Breast epithelium (tissue), 4 donors: ENCODE measurements at regions not wholly inside any gene's neighbourhood (a gene's known extent, or its start where the extent isn't known, plus 50 kb on each side); places are given as distances from the start of the nearest gene placed in this dataset.

Experiments used
- DNase-seq, 2 donors: peaks; one replicate each; pipeline ENCODE4 v3.0.0-alpha.2; 2019; ENCODE audit warnings: low spot score in 2 of 2
- H3K27ac ChIP-seq, 2 donors: fragments of 200-600 bp; sonication (generic) in 1 of 2; one replicate each; pipeline ENCODE4 v1.5.1; 2016 to 2019; ENCODE audit warnings: mild to moderate bottlenecking in 1 of 2
- H3K27me3 ChIP-seq, 2 donors: fragments of 200-600 bp; sonication (generic) in 1 of 2; one replicate each; pipeline versions ENCODE4 v1.5.1 to v1.6.0; 2017 to 2019; ENCODE audit warnings: control low read depth in 1 of 2, mild to moderate bottlenecking in 1 of 2
- H3K36me3 ChIP-seq: fragments of 200-600 bp; one replicate; pipeline ENCODE4 v1.5.1; 2019
- H3K4me1 ChIP-seq, 2 donors: fragments of 200-600 bp; sonication (generic); one replicate each; pipeline ENCODE4 v1.5.1; 2016 to 2019; ENCODE audit warnings: control low read depth in 1 of 2
- H3K4me3 ChIP-seq, 3 donors: fragments of 200-600 bp; sonication (generic); 1 replicate in 2 of 3; 2 replicates in 1 of 3; pipeline ENCODE4 v1.5.1; 2016 to 2019; ENCODE audit warnings: mild to moderate bottlenecking in 3 of 3, moderate library complexity in 2 of 3
- H3K9me3 ChIP-seq, 2 donors: fragments of 200-600 bp; sonication (generic) in 1 of 2; one replicate each; pipeline ENCODE4 v1.5.1; 2016 to 2019; ENCODE audit warnings: control low read depth in 1 of 2
- POLR2A ChIP-seq: fragments of 450-650 bp; IDR thresholded peaks from one replicate; pipeline ENCODE4 v1.6.1; 2016; ENCODE audit warnings: antibody characterized with exemption, mild to moderate bottlenecking, moderate library complexity
- POLR2AphosphoS5 ChIP-seq, 3 donors: sonication (generic); formaldehyde crosslinking; IDR thresholded peaks; one replicate each; pipeline ENCODE4 v1.6.1; 2017; ENCODE audit warnings: antibody characterized with exemption in 3 of 3
- intact Hi-C: fragments of 100-400 bp; cut with DNase I; formaldehyde crosslinking; loops from one replicate; pipeline ENCODE4 v1.15.1; 2023; ENCODE audit warnings: low total_unique reads
- TF ChIP-seq, protein P1 (sequence below), 3 donors: fragments of 450-650 bp; IDR thresholded peaks; one replicate each; pipeline ENCODE4 v1.5.1; 2016 to 2017; ENCODE audit warnings: antibody characterized with exemption in 3 of 3, mild to moderate bottlenecking in 3 of 3, moderate library complexity in 3 of 3

DNA sequence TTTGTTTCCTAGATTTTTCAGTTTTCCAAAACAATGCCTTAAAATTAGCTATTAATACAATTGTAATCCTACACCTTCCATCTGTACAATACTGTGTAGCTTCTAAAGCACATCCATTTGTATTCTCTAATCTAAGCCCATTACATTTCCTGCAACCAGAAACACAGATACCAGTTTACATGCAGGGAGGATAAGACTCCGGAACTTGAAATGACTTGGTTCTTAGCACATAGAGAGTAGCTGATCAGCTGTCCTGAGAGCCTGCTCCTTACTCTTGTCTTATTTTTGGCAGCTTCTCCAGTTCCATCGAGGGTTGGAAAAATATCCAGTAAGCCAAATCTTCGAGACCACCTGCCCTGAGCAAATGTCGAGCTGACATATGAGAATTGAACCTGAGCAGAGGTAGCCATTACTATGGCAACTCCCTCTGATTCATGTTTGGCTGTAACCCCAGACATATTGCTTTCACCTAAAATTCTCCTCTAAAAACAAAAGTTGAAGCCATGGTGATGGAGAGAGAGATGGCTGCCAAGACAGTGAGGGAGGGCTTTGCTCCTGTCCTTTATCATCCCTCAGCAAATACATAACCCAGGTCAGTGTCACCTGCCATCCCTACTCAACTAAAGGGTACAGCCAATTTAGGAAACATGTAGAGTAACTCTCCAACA is 542.8 kb downstream of the IRS1 start:
- Histone ChIP-seq H3K36me3 (no peaks in the 10 kb centered on the region), H3K27ac (no peak overlapping the region), H3K4me3 (no peak overlapping the region), H3K9me3 (no peaks in the 10 kb centered on the region), H3K27me3 (no peaks in the 10 kb centered on the region), H3K4me1 (no peaks in the 10 kb centered on the region)
- TF ChIP-seq POLR2AphosphoS5 (IDR thresholded peaks at IDR 0.05) (no peak), POLR2A (no peak)
- no peak for DNase-seq
- intact Hi-C loops, result no loop called here

DNA sequence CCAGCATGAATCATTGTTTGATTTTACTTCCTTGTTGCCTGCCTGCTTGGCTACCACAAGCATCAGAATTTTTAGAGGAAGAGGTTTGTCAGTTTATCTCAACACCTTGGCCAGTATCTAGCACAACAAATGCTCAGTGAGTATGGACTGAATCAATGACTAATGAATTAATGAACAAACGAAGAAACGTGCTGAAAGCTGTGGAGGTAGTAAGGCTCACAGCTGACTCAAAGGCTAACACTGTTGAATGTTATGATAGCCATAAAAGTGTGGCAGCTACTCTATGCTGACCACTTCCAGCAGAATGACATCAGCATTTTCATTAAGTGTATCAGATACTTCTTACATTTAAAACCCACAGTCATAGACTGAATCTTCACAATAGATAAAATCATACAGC is 543.4 kb downstream of the IRS1 start:
- Histone ChIP-seq H3K27ac (no peak overlapping the region), H3K4me1 (no peaks in the 10 kb centered on the region), H3K9me3 (no peaks in the 10 kb centered on the region), H3K4me3 (no peak overlapping the region), H3K36me3 (no peaks in the 10 kb centered on the region), H3K27me3 (no peaks in the 10 kb centered on the region)
- TF ChIP-seq, protein P1, sequence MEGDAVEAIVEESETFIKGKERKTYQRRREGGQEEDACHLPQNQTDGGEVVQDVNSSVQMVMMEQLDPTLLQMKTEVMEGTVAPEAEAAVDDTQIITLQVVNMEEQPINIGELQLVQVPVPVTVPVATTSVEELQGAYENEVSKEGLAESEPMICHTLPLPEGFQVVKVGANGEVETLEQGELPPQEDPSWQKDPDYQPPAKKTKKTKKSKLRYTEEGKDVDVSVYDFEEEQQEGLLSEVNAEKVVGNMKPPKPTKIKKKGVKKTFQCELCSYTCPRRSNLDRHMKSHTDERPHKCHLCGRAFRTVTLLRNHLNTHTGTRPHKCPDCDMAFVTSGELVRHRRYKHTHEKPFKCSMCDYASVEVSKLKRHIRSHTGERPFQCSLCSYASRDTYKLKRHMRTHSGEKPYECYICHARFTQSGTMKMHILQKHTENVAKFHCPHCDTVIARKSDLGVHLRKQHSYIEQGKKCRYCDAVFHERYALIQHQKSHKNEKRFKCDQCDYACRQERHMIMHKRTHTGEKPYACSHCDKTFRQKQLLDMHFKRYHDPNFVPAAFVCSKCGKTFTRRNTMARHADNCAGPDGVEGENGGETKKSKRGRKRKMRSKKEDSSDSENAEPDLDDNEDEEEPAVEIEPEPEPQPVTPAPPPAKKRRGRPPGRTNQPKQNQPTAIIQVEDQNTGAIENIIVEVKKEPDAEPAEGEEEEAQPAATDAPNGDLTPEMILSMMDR (IDR thresholded peaks at IDR 0.05), result no peak
- DNase-seq, result no peak
- intact Hi-C loops, result no loop called here

DNA sequence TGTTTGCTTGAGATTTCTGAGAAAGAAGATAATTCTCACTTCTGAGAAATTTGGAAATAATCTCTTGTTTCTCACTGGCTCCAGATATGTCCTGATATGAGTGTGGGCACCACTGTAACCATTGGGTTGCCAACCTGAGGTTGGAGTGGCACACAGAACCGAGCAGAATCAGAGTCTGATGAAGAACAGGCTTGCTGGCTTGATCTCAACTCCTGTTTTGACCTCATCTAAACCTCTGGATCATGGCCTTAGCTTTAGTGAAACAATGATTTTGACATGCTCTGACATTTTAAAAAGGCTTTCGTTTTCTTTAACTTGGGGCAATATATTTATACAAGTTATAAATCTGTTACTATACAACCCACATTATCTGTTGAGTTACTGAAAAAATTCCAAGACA is 548.0 kb downstream of the IRS1 start:
- no peaks in the 10 kb centered on the region for H3K4me1 ChIP-seq
- H3K36me3 ChIP-seq, result no peaks in the 10 kb centered on the region
- TF ChIP-seq POLR2AphosphoS5 (IDR thresholded peaks at IDR 0.05) (no peak), POLR2A (no peak)
- TF ChIP-seq, protein P1 (IDR thresholded peaks at IDR 0.05), result no peak
- no peak for DNase-seq
- no peaks in the 10 kb centered on the region for H3K9me3 ChIP-seq
- no peak overlapping the region for H3K27ac ChIP-seq
- intact Hi-C loops, result no loop called here
- no peak overlapping the region for H3K4me3 ChIP-seq
- no peaks in the 10 kb centered on the region for H3K27me3 ChIP-seq

DNA sequence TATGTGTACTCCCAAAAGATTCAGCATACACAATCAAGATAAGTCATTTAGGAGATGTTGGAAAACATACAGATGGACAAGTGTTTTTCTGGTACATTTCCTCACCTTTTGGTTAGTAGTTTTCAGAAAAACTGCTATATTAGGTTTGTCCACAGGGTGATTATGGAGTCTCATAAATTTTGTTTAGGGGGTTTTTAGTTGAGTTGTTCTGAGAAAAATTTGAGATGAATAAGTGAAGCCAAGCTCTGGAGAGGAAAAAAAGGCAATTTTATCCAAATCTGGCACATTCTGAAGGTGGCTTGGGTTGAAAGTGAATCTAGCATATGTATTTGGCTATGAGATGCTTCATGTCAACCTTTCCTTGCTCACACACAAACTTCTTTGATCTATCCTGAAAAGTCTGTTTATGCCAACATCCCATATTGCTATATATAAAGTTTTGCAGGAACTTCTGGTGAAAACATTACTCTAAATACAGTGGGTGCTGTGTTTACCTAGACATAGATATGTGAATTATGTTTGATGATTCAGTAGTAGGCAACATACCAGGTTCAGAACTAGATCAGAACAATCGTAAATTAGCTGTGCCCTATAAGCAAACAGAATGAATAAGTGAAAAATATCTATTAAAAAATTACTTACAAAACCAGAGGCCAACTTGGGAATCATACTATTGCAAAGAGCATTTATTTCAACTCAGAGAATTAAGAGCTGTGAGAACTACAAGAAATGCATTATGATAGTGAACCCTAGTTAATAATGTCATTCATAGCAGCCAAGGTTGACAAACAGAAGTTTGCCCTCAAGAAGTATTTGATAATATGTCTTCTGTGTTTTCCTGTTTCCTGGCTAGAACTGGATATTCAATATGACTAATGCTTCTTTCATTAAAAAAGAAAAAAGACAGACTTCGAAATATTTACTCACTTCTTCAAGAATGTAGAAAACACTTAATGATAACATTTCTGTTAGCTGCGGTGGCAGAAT is 552.0 kb downstream of the IRS1 start:
- Histone ChIP-seq H3K4me1 (no peaks in the 10 kb centered on the region), H3K4me3 (no peak overlapping the region), H3K27me3 (no peaks in the 10 kb centered on the region), H3K27ac (no peak overlapping the region), H3K36me3 (no peaks in the 10 kb centered on the region), H3K9me3 (no peaks in the 10 kb centered on the region)
- intact Hi-C loops, result no loop called here
- TF ChIP-seq POLR2AphosphoS5 (IDR thresholded peaks at IDR 0.05), result no peak
- TF ChIP-seq POLR2A, result no peak
- TF ChIP-seq, protein P1 (IDR thresholded peaks at IDR 0.05), result no peak
- DNase-seq, result no peak

DNA sequence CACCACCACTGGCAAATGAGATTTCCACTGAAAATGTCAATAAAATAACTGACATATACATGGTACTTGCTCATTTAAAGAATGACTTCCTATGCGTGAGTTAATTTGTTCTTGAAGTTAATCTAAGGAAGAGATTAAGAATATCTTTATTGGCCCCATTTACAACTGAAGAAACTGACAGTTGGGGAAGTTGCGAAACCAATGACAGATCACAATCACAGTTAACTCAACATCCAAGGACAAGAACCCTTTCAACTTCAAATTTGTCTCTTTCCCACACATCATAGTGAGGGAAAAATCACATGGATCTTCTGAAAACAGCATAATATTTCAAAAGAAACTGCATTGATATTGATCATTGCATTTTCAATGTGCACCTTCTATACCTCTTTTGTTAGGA is 565.4 kb downstream of the IRS1 start:
- no peak for TF ChIP-seq POLR2AphosphoS5 (IDR thresholded peaks at IDR 0.05)
- TF ChIP-seq POLR2A, result no peak
- TF ChIP-seq, protein P1 (IDR thresholded peaks at IDR 0.05), result no peak
- DNase-seq, result no peak
- no peak overlapping the region for H3K27ac ChIP-seq
- no peak overlapping the region for H3K4me3 ChIP-seq
- no peaks in the 10 kb centered on the region for H3K9me3 ChIP-seq
- intact Hi-C loops, result no loop called here
- H3K36me3 ChIP-seq, result no peaks in the 10 kb centered on the region
- no peaks in the 10 kb centered on the region for H3K27me3 ChIP-seq
- no peaks in the 10 kb centered on the region for H3K4me1 ChIP-seq
